Heart right ventricle (tissue), 16 donors: ENCODE measurements at regions not wholly inside any gene's neighbourhood (a gene's known extent, or its start where the extent isn't known, plus 50 kb on each side); places are given as distances from the start of the nearest gene placed in this dataset.

Source experiments
- ATAC-seq, 8 donors: fragments of 200-7000 bp; cut with Tn5 transposase; one replicate each; pipeline ENCODE4 v1.9.1; 2020; ENCODE audit warnings: mild to moderate bottlenecking in 8 of 8, moderate library complexity in 8 of 8, moderate number of reproducible peaks in 1 of 8
- DNase-seq, 2 donors: peaks; one replicate each; pipeline ENCODE4 v3.0.0-alpha.2; 2020
- H3K27ac ChIP-seq, 10 donors: fragments of 200-600 bp; sonication (generic) in 2 of 10; one replicate each; pipeline versions ENCODE4 v1.5.0 to v1.8.0; 2020 to 2022; ENCODE audit warnings: mild to moderate bottlenecking in 3 of 10
- H3K27me3 ChIP-seq, 7 donors: fragments of 200-600 bp; one replicate each; pipeline ENCODE4 v1.8.0; 2021 to 2022; ENCODE audit warnings: mild to moderate bottlenecking in 2 of 7
- H3K36me3 ChIP-seq, 9 donors: fragments of 200-600 bp; sonication (generic) in 1 of 9; one replicate each; pipeline versions ENCODE4 v1.5.0 to v1.8.0; 2020 to 2022; ENCODE audit warnings: mild to moderate bottlenecking in 2 of 9
- H3K4me1 ChIP-seq, 9 donors: fragments of 200-600 bp; sonication (generic) in 1 of 9; one replicate each; pipeline versions ENCODE4 v1.5.0 to v1.8.0; 2020 to 2022; ENCODE audit warnings: mild to moderate bottlenecking in 4 of 9
- H3K4me3 ChIP-seq, 10 donors: fragments of 200-600 bp; sonication (generic) in 2 of 10; one replicate each; pipeline versions ENCODE4 v1.5.0 to v1.8.0; 2020 to 2022; ENCODE audit warnings: mild to moderate bottlenecking in 7 of 10, moderate library complexity in 2 of 10
- H3K9me3 ChIP-seq, 11 donors: fragments of 200-600 bp in 10 of 11; sonication (generic) in 2 of 11; one replicate each; pipeline versions ENCODE4 v1.5.0 to v1.8.0; 2013 to 2022; ENCODE audit warnings: mild to moderate bottlenecking in 2 of 11, control low read depth in 1 of 11, moderate library complexity in 1 of 11
- WGBS, 2 donors: extraction: QIAGEN DNeasy Blood & Tissue Kit; methylation state at CpG; one replicate each; pipeline ENCODE4 v1.1.7; 2013; ENCODE audit warnings: inconsistent platforms in 1 of 2; 5-methylcytosine and 5-hydroxymethylcytosine counted together
- intact Hi-C, 10 donors: fragments of 100-400 bp; cut with DNase I; formaldehyde crosslinking; loops; one replicate each; pipeline versions ENCODE4 v1.11.1 to v1.14.2; 2022
- TF ChIP-seq, protein P1 (sequence below), 9 donors: fragments of 200-600 bp; sonication (generic) in 2 of 9; IDR thresholded peaks; one replicate each; pipeline versions ENCODE4 v1.5.0 to v1.8.0; 2021 to 2022; ENCODE audit warnings: antibody characterized with exemption in 9 of 9, mild to moderate bottlenecking in 5 of 9, moderate library complexity in 1 of 9
- donor health status: Arrhythmogenic right ventricular cardiomyopathy.
- donor health status: ischemic (EF 13 %, LVEDD 7.1; RV severe dilation, severe dysfunction).
- donor health status: healthy with polysubstance abuse.
- donor health status: DM: no; HTN: yes; CAD: no.
- donor health status: DM: no; HTN: no; CAD: no.
- donor health status: ischemic (EF 25% LVEDD 6.9; RV normal size, moderate dysfunction).
- donor health status: ischemic (EF 25% LVEDD 5.7; RV mildly dilated, moderate dysfunction).
- donor health status: healthy.
- donor health status: DM: yes; HTN: yes; CAD: no.
- donor health status: Ischemic cardiomyopathy.
- donor health status: ischemic (EF 35%, LVEDD 5.7; RV mildly dilated, moderate dysfunction).
- donor health status: nonischemic (EF 11% LVEDD 7.7; RV severe dilation, severe dysfunction).
- donor health status: DM: yes; HTN: yes; CAD: no.
- donor health status: PGD.
- donor health status: ischemic (EF 29% LVEDD 5.4; RV normal size, mild dysfunction).
- donor health status: nonischemic (EF 23%, LVEDD 6.1; RV moderate dilation, normal function).

DNA sequence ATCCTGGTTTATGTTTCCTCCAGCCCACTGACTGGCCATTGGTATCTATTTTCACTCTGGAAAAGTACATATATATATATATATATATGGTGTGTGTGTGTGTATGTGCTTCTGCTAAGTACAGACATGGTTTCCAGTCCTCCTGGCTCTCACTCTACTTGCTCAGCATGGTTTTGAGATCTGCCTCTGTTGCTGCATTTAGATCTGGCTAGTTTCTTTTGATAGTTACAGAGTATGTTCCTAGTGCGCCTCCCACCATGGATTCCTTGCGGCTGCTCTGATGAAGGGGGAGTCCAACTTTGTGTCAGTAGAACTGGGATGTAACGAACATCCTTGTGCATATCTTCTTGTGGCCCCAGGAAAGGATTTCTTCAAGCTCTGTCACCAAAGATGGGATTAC lies 274.1 kb downstream of the MIAT start:
- Histone ChIP-seq H3K27me3 (peaks cover 0 to 9% (median 0%) of the 10 kb centered on the region in 7 donors), H3K9me3 (no peaks in the 10 kb centered on the region), H3K27ac (no peak overlapping the region), H3K4me3 (no peak overlapping the region), H3K36me3 (no peaks in the 10 kb centered on the region), H3K4me1 (no peaks in the 10 kb centered on the region)
- 74 to 81% methylated on average over 3 of the region's 3 CpGs for WGBS, 2 donors
- TF ChIP-seq, protein P1, sequence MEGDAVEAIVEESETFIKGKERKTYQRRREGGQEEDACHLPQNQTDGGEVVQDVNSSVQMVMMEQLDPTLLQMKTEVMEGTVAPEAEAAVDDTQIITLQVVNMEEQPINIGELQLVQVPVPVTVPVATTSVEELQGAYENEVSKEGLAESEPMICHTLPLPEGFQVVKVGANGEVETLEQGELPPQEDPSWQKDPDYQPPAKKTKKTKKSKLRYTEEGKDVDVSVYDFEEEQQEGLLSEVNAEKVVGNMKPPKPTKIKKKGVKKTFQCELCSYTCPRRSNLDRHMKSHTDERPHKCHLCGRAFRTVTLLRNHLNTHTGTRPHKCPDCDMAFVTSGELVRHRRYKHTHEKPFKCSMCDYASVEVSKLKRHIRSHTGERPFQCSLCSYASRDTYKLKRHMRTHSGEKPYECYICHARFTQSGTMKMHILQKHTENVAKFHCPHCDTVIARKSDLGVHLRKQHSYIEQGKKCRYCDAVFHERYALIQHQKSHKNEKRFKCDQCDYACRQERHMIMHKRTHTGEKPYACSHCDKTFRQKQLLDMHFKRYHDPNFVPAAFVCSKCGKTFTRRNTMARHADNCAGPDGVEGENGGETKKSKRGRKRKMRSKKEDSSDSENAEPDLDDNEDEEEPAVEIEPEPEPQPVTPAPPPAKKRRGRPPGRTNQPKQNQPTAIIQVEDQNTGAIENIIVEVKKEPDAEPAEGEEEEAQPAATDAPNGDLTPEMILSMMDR (IDR thresholded peaks at IDR 0.05), result no peak
- intact Hi-C loops, result no loop called here
- ATAC-seq, result no peak
- DNase-seq, result no peak

DNA sequence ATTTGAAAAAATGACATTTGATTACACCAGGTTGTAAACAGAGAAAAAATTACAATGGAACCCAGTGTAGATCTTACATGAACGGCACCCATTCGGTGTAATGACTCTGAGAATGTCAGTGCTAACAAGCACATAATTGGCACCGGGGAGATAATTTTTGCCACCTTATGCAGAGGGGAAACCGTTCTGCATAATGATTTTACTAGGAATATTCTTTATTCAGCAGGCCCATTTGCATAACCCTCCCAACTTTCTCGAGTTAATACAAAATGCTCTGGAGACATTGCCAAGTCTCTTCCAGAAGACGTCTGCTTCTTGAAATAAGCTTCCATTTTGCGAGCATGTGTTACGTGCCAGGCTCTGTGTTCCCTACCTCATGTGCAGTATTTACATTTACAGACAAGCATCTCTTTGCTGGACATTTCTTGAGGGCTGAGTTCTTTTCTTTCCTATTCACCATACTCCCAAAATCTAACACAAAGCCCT lies 275.8 kb downstream of the MIAT start:
- 86 to 89% methylated on average over 8 of the region's 8 CpGs for WGBS, 2 donors
- Histone ChIP-seq H3K36me3 (no peaks in the 10 kb centered on the region), H3K4me3 (no peak overlapping the region), H3K27ac (no peak overlapping the region), H3K27me3 (peaks cover 0 to 9% (median 0%) of the 10 kb centered on the region in 7 donors), H3K9me3 (peaks cover 0 to 14% (median 0%) of the 10 kb centered on the region in 11 donors), H3K4me1 (no peaks in the 10 kb centered on the region)
- ATAC-seq (no peak), DNase-seq (no peak)
- TF ChIP-seq, protein P1 (IDR thresholded peaks at IDR 0.05), result no peak
- intact Hi-C loops, result no loop called here

DNA sequence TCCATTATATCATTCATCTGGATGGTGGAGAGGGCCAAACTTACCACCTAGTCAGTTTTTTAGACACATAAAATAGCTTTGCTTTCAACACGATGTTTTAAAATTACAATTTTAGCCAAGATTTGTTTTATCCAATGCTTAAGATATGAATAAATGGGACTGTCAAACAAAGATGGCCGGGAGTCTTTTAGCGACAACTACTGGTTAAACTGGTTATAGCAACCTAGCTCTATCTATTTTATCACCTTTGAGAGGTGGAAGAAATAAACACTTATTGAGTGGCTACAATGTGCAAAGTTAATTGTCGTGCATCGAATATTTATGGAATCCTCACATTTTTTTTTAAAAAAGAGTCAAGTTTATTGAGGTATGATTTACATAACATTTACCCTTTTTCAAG lies 279.8 kb downstream of the MIAT start:
- Histone ChIP-seq H3K27ac (no peak overlapping the region), H3K4me1 (no peaks in the 10 kb centered on the region), H3K9me3 (peaks cover 0 to 14% (median 0%) of the 10 kb centered on the region in 11 donors), H3K27me3 (peaks cover 0 to 9% (median 0%) of the 10 kb centered on the region in 7 donors), H3K4me3 (no peak overlapping the region), H3K36me3 (no peaks in the 10 kb centered on the region)
- TF ChIP-seq, protein P1 (IDR thresholded peaks at IDR 0.05), result no peak
- WGBS, 2 donors, result 90 to 91% methylated on average over 5 of the region's 5 CpGs
- intact Hi-C loops, result no loop called here
- no peak for ATAC-seq
- no peak for DNase-seq

DNA sequence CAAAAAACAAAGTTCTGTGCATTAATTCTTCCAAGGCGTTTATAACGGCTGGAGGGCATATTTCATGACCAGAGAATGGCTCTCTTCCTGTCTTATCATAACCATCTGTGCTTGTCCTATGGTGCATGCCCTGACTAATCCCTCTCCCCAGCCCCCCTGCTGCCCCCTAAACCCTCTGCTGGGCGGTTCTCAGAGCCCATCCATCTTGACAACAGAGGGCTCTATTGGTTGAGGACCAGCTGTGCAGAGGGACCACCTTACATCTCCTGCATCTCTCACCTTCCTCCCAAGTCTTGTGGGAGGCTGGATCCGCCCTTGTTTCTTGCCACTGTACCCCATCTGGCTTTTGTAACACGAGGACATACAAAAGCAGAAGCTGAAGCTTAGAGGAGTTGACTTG lies 282.1 kb downstream of the MIAT start:
- H3K4me3 ChIP-seq, result no peak overlapping the region
- H3K27ac ChIP-seq, result no peak overlapping the region
- no peak for DNase-seq
- ATAC-seq, result no peak
- H3K27me3 ChIP-seq, result peaks cover 0 to 9% (median 0%) of the 10 kb centered on the region in 7 donors
- no peaks in the 10 kb centered on the region for H3K36me3 ChIP-seq
- WGBS, 2 donors, result 55 to 73% methylated on average over 5 of the region's 5 CpGs
- no peaks in the 10 kb centered on the region for H3K4me1 ChIP-seq
- peaks cover 0 to 14% (median 0%) of the 10 kb centered on the region in 11 donors for H3K9me3 ChIP-seq
- TF ChIP-seq, protein P1 (IDR thresholded peaks at IDR 0.05), result no peak
- intact Hi-C loops, result no loop called here
